ENCODE measurements at regions not wholly inside any gene's neighbourhood (a gene's known extent, or its start where the extent isn't known, plus 50 kb on each side); places are given as distances from the start of the nearest gene placed in this dataset.

GRCh38 chr11:25272214-25272613, 775.4 kb downstream of the LUZP2 start:
- TF ChIP-seq CTCF (conservative IDR thresholded peaks at IDR 0.05; ENCODE audit: low read length) (no peak), EZH2phosphoT487 (IDR thresholded peaks at IDR 0.05; ENCODE audit: borderline replicate concordance, low read depth, low read length) (no peak)
